ENCODE measurements at regions not wholly inside any gene's neighbourhood (a gene's known extent, or its start where the extent isn't known, plus 50 kb on each side); places are given as distances from the start of the nearest gene placed in this dataset.

GRCh38 chr15:81666839-81667238 lies 292.8 kb upstream of the TMC3 start:
- no peak overlapping the region for H2BK12ac ChIP-seq (ENCODE audit: insufficient read length, low read depth, low read length)
- H3K27me3 ChIP-seq (ENCODE audit: insufficient read depth, low read length) = no peaks in the 10 kb centered on the region
- H2AK5ac ChIP-seq (ENCODE audit: insufficient read length, low read length) = no peak overlapping the region
- no peak overlapping the region for H3K56ac ChIP-seq (ENCODE audit: insufficient read length, low read depth, low read length)
- H4K91ac ChIP-seq (ENCODE audit: insufficient read length, low read depth, low read length) = no peak overlapping the region
- no peaks in the 10 kb centered on the region for H3K4me1 Mint-ChIP-seq
- no peak for DNase-seq
- no peak overlapping the region for H4K8ac ChIP-seq (replicated peaks; ENCODE audit: insufficient read length, low read depth, low read length)
- no peak overlapping the region for H2BK5ac ChIP-seq (ENCODE audit: insufficient read length, low read length)
- no peaks in the 10 kb centered on the region for H3K4me1 ChIP-seq (ENCODE audit: insufficient read depth, low read length)
- peaks cover 3% of the 10 kb centered on the region in 2 experiments; a peak in 3 of 5 replicates for H3K9me3 Mint-ChIP-seq
- H2BK20ac ChIP-seq (ENCODE audit: low read depth, low read length, poor library complexity, severe bottlenecking) = no peak overlapping the region
- H2AFZ ChIP-seq (ENCODE audit: low read length) = no peak overlapping the region
- 0 out of 2 replicates have a peak, but pooled peaks cover 2% of the 10 kb centered on the region for H3K27me3 Mint-ChIP-seq (ENCODE audit: low read depth)
- H2BK15ac ChIP-seq (ENCODE audit: low read depth, low read length) = no peak overlapping the region
- no peak overlapping the region for H3K27ac ChIP-seq (ENCODE audit: insufficient read length, low read depth, low read length)
- no peaks in the 10 kb centered on the region for H4K20me1 ChIP-seq (ENCODE audit: control insufficient read depth, insufficient read depth, insufficient read length)
- H2BK120ac ChIP-seq (ENCODE audit: low read depth, low read length, poor library complexity, severe bottlenecking) = no peak overlapping the region
- no peak overlapping the region for H3K4ac ChIP-seq (ENCODE audit: low read depth, low read length)
- H3K4me3 Mint-ChIP-seq = no peak overlapping the region
- TF ChIP-seq CTCF (conservative IDR thresholded peaks at IDR 0.05) = no peak
- H3K23ac ChIP-seq (ENCODE audit: insufficient read length, low read depth, low read length) = no peak overlapping the region
- no peak overlapping the region for H3T11ph ChIP-seq (ENCODE audit: low read length)
- H3K14ac ChIP-seq (ENCODE audit: insufficient read depth, low read length) = no peak overlapping the region
- H3K36me3 Mint-ChIP-seq (ENCODE audit: insufficient read depth in 1 of 3, low read depth in 3 of 3) = peaks cover 0 to 2% (median 2%) of the 10 kb centered on the region in 3 experiments; a peak in 2 of 7 replicates
- H3K18ac ChIP-seq (ENCODE audit: insufficient read length, low read depth, low read length) = no peak overlapping the region
- no peaks in the 10 kb centered on the region for H3K79me1 ChIP-seq (ENCODE audit: insufficient read depth, low read depth, low read length, poor library complexity, severe bottlenecking)
- 0 out of 7 replicates have a peak overlapping the region, but pooled peaks of 1 of the 3 experiments have one; percentile 20 for H3K27ac Mint-ChIP-seq
- no peaks in the 10 kb centered on the region for H3K9me3 ChIP-seq (ENCODE audit: control insufficient read depth, low read depth, low read length)
- no peak overlapping the region for H3K4me2 ChIP-seq (ENCODE audit: insufficient read depth, insufficient read length, low read length)
- H3K79me2 ChIP-seq (ENCODE audit: insufficient read depth, low read length) = no peaks in the 10 kb centered on the region
- H3K23me2 ChIP-seq (ENCODE audit: insufficient read length, low read depth, low read length, poor library complexity, severe bottlenecking) = no peaks in the 10 kb centered on the region
- H4K5ac ChIP-seq (ENCODE audit: insufficient read length, low read depth, low read length) = no peak overlapping the region
- no CpG with 5 or more reads among the region's 1 CpG for WGBS (ENCODE audit: extremely low coverage, insufficient read length, low lambda C conversion rate)
- H3K9ac ChIP-seq (ENCODE audit: extremely low read depth, insufficient read length, low read length) = no peak overlapping the region

Measured in H9 (cell line).